GM11168 (cell line): ENCODE measurements at regions not wholly inside any gene's neighbourhood (a gene's known extent, or its start where the extent isn't known, plus 50 kb on each side); places are given as distances from the start of the nearest gene placed in this dataset.

Source experiments
- in situ Hi-C: fragments of 300-500 bp; cut with MboI; formaldehyde crosslinking; loops from one replicate; pipeline ENCODE4 v1.12.0; 2022; ENCODE audit warnings: low sequenced_read_pairs; ENCODE audit not compliant: unreplicated experiment

GRCh38 chr2:41926614-41927580 is 120.9 kb upstream of the PKDCC start:
- in situ Hi-C loops: no loop called here

DNA sequence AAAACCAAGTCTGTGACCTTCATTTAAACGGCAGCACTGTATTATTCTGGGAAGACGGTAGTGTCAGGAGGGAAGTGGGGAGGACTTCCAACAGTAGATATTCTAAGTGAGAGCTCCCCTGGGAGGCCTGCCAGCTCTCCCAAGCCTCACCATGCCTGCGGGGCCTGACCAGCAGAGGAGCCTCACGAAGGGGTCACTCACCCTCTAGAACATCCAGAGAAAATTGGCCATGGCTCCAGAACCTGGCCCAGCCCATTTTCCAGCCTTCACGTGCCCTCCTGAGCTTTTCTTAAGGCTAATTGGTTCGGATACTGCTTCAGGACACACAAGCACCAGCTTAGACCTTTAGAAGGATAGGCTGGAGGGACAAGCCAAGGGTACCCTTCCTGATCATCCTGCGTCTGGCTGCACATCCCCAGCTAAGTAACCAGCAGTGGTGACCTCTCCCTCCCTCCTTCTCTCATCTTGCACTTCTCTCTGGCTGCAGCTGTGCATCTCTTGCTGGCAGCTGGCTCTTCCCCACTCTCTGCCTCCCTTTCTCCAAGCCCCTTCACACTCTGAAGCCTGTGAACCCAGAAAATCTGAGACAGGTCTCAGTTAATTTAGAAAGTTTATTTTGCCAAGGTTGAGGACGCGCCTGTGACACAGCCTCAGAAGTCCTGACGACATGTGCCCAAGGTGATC is 120.1 kb upstream of the PKDCC start:
- in situ Hi-C loops: no loop called here

DNA sequence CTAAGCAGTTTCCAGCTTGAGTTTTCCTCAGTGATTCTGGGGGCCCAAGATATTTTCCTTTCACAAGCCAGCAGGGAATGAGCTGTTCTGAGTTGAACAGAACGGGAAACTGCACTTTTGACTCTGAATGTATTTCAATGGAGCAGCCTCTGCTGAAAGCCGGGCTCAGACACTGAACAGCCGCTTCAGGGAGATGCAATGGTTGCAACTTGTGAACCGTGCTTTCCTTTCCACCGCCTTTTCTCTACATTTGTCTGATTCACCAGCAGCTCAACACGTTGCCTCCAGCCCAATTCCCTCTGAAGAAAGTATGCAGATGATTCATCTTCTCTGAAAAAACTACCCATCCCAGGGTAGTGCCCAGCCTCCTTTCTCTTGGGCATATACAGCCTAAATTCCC is 119.3 kb upstream of the PKDCC start:
- in situ Hi-C loops: no loop called here

- in situ Hi-C loops: no loop called here
Measured at GRCh38 chr2:41930807-41931566, 116.8 kb upstream of the PKDCC start.

- in situ Hi-C loops: no loop called here
Measured at GRCh38 chr2:41932241-41933045, 115.4 kb upstream of the PKDCC start.

- in situ Hi-C loops: no loop called here
Measured at GRCh38 chr2:41933046-41933420, 114.8 kb upstream of the PKDCC start.

DNA sequence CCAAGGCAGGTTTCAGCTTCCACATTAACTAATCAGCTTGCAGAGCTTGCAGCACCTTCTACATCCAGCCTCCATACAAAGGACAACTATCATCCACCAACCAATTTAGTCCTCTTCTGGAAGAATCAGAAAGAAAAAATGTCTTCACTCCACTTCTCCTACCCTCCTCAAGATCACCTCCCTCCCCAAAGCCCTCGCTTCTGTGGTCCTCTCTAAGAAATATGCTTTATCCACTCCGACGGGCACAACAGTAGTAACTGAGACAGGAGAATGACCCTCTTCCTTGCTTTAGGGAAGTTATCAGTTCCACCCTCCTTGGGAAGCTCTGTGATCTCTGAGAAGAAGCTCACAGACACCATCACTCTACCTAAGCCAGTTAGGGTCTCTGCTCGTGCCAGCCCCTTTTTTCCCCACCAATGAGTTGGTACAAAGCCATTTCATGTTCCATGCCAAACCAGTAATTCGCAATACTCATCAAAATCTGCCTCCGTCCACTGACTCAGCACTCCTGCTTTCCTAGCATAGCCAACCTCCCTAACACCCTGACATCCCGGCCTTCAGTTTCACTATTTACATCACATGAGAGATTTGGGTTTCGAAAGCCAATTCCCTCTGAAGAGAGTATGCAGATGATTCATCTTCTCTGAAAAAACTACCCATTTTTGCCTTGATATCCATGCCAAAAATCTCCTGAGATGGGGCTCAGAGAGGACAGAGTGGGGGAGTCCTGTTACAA is 114.1 kb upstream of the PKDCC start:
- in situ Hi-C loops: no loop called here

- in situ Hi-C loops: no loop called here
Measured at GRCh38 chr2:41934329-41934958, 113.4 kb upstream of the PKDCC start.

DNA sequence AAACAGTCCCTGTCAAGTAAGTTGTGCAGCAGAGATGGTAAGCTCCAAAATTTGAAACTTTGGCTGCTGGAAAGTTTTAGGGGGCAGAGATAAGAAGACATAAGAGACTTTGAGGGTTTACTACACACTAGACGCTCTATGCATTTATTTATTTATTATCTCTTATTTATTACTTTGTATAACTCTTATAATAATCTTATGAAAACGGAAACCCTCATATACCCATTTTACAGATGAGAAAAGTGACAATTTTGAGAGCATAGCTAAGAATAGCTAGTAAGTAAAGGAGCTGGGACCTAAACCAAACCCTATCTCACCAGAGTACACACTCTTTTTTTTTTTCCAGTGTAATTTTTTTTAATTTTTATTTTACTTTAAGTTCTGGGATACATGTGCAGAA is 112.8 kb upstream of the PKDCC start:
- in situ Hi-C loops: no loop called here

DNA sequence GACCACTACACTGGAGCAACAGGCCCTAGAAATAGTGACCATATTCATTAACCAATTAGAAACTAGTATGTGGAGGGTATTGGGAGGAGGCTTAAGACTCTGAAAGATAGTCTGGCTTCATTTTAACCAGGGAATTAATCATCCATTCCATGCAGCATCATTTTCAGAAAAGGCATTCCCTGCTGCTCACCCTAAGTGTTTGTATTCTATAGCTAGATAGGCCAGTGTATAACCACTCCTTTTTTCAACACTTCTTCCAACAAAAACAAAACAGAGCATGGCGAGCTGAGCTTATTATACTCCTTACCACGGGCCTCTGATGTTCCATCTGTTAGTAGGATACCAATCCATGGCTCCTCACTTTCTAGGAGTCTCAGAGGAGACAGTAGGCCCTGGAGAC is 112.0 kb upstream of the PKDCC start:
- in situ Hi-C loops: no loop called here

DNA sequence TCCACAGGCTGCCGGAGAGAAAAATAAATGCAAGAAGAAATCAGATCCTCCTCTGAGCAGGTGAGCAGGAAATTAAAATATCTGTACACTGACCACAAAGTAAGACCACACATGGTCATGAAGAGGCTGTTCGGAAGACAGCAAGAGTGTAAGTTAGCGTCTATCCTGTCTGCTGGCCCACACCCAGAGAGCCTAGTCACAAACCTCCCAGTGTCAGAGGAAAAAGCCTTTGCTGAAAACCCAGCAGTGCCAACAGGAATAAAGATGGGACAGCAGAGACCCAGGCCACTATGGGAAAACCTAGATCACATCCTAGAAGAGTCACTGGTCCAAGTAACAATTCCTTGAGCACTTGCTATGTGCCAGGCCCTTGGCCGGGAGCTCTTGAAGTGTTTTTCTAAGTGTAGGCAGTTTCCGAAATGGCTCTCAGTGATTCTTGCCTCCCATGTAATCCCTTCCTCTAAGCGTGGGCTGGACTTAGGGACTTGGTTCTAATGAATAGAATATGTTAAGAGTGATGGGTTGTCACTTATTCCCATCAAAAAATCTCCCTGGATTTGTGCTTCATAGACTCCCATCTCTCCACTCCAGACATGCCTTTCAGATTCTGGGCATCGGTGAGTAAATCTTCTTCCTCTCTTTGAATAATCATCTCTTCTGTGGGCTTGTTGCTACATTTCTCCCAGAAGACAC is 110.9 kb upstream of the PKDCC start:
- in situ Hi-C loops: no loop called here

DNA sequence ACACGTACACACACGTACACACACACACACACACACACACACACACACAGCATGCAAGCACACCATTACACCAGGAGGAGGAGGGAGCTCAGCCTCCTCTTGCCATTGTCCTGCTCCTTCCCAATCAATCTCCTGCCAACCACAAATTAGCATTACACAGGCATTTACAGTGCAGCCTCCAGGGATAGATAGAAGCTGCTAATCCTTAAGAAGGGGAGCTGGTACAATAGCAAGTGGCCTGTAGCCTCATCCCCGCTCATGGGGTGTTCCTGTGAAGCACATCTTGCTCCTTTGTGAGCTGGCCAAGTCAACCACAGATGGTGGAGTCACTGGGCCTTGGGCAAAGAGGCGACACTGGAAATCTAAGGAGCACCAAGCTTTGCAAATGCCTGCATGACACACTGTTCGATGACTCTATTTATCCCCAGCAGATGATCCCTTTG is 110.3 kb upstream of the PKDCC start:
- in situ Hi-C loops: no loop called here

DNA sequence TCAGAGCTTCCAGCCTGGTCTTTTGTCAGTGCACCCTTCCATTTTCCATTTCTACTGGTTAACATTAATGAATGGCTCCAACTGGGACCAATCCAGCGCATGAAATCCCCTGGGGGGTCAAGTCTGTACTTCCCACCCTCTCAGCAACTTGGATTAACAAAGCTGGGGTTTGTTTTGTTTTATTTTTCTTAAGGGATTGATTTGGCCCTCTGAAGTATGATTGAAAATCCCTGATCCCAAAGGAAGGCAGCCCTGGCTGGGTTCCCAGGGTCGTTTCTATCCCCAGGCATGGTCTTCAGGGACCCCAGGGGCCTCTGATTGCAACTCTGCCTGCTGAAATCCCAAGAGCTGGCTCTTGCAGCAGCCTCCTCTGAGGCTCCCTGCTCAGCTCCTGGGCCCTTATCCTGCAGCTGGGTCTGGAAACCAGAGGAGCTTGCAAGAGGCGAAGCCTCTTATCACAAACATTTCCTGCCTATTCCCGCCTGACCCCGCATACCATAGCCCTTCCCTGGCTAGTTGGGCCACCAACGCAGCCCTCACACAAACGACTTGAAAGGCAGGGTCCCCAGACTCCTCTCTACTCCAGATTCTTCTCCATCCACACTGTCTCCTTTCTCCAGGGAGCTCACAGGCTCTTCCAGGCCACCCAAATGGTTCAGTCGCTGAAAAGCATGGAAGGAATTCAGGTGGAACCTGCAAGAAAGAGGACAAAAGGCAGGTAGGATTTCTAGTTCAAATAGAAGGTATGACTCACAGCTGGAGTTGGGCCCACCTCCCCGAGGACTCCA is 109.7 kb upstream of the PKDCC start:
- in situ Hi-C loops: no loop called here

DNA sequence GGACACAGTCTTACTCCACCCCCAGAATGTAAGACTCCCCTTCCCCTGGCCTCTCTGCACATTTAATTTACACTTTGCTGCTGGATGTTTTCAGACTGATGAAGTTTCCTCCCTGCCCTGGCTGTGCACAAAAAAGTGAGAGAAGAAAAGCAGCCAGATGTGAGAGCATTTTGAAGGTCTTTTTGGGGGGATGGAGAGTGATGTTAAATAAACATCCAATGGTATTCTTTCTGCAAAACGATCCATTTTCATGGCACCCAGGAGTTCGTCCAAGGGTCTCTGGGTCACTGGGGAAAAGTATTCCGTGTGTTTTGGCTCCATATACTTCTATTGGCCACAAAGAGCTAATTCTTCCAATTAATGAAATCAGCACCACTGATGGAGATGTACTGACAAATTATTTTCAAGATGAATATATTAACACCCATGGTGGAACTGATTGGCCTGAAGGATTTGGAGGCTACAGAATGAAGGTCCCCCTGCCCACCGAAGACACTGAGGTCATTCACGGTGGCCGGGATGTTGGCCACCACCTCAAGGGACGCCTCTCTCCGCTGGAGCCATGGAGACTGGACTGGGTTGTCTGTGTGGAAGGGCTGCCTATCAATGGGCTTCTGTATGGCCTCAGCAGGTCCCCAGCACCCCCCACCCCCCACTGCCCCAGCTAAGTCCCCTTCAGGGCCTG is 107.6 kb upstream of the PKDCC start:
- in situ Hi-C loops: no loop called here

GRCh38 chr2:41940745-41941063 is 107.1 kb upstream of the PKDCC start:
- in situ Hi-C loops: no loop called here

GRCh38 chr2:41941831-41942230 is 106.0 kb upstream of the PKDCC start:
- in situ Hi-C loops: no loop called here

DNA sequence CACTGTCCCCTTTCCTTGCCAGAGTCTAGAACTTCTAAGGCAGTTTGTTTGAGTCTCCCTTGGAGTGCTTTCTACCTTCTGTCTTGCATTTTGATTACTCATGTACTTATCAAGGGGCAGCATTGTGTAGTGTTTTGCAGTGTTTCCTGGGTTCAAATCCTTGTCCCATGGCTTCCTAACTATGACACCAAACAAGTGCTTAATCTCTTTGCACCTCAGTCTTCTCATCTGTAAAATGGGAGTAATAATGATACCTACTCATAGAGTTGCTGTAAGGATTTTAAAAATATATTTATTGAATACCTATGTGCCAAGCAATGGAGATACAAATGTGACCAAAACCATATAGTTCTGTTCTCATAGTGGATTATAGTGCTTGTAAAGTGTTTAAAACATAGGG is 105.5 kb upstream of the PKDCC start:
- in situ Hi-C loops: no loop called here
